Cerebellar cortex (tissue), 1 donor: ENCODE measurements at regions not wholly inside any gene's neighbourhood (a gene's known extent, or its start where the extent isn't known, plus 50 kb on each side); places are given as distances from the start of the nearest gene placed in this dataset.
"Not testable (repeated sequence)": the region's sequence is repeated elsewhere in the genome, so short reads cannot be mapped to it uniquely, and the experiment has no call there.

Source experiments
- DNase-seq: peaks from one replicate; pipeline ENCODE4 v3.0.0-alpha.2; 2015; ENCODE audit warnings: low spot score

GRCh38 chr2:210730672-210731071, 174.3 kb downstream of the CPS1 start:
- DNase-seq: no peak

GRCh38 chr2:210746826-210747225, 190.4 kb downstream of the CPS1 start:
- DNase-seq: not testable (repeated sequence)

GRCh38 chr2:210752532-210752931, 196.1 kb downstream of the CPS1 start:
- no peak for DNase-seq

GRCh38 chr2:210753386-210753785, 197.0 kb downstream of the CPS1 start:
- no peak for DNase-seq

DNA sequence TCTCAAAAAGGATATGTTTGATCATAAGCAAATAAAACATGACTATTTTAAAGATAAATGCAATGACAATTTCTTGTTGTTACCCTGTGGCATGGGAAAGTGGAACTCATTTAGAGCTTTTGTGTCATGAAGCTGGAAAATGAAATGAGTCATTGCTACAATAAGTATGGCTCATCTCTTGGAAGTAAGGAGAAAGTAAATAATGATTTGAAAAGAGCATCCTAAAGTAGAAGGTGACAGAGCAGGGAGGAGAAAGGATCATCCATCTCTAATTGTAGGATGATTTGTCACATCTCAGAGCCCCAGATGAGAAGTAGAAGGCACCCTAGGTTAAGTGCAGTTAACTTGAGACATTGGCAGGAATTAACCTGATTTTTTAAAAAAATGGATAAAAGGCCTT, 200.5 kb downstream of the CPS1 start:
- DNase-seq: no peak

GRCh38 chr2:210762604-210763588, 206.5 kb downstream of the CPS1 start:
- no peak for DNase-seq

DNA sequence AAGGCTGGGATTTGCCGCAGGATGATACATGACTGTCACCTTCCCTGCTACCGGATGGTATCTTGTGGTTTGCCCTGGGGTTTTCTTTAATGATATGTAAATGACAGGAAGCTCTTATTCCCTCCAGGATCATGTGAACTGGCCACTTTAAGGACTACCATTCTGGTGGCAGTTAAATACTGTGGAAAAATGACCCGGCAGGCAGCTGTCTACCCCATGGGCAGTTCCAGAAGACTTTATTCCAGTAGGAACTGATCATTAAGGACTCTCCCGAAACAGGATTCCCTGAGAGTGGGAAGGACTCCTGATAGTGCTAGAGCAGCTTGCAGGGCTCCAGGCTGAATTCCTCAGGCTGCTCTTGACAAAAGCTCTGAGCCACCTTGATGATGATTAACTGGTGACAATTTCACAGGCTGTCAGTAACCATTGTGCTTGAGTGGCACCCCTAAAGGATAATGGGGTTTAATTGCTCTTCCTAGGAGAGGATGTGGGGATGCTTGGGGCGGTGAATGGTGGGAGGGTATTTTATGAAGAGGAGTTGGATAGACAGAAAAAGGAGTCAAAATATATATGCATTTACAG, 212.0 kb downstream of the CPS1 start:
- no peak for DNase-seq

GRCh38 chr2:210776756-210777155, 220.4 kb downstream of the CPS1 start:
- no peak for DNase-seq

GRCh38 chr2:210782222-210782621, 225.8 kb downstream of the CPS1 start:
- DNase-seq: no peak

GRCh38 chr2:210787831-210788230, 231.4 kb downstream of the CPS1 start:
- not testable (repeated sequence) for DNase-seq

GRCh38 chr2:210792000-210792399, 235.6 kb downstream of the CPS1 start:
- peak; percentile 82 for DNase-seq

DNA sequence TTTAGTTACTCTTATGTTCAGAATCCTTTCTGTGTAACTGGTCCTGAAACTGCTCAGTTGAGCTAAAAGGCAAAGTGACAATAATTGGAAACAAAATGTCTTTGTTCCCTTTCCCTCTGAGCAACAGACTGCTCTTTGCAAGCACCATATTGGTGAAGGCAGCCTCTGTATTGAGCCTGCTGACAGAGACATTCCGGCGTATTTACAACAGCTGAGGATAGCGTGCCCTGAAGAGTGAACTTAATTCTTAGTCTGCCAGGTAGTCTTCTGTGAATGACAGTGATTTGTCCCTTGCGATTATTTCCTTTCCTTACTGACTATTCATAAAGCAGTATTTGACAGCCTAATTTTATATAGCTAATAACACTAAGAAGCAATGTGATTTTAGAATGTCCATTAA, 239.1 kb downstream of the CPS1 start:
- no peak for DNase-seq

DNA sequence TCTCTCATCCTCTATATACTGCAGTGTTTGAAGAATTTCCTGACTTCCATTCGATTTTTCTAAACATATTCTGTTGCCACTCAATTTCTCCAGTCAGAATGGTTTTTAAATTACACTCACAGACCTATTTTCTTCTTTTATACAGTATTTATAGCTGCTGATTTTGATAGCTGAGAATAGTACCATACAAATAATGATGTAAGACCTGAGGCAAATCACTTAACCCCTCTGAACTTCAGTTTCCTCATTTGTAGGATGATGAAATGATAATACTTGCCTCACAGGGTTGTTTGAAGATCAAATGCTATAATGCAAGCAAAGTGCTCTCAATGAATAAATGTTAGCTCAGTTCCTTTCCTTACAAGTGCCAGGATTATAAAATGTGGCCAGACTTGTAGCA, 241.8 kb downstream of the CPS1 start:
- no peak for DNase-seq

DNA sequence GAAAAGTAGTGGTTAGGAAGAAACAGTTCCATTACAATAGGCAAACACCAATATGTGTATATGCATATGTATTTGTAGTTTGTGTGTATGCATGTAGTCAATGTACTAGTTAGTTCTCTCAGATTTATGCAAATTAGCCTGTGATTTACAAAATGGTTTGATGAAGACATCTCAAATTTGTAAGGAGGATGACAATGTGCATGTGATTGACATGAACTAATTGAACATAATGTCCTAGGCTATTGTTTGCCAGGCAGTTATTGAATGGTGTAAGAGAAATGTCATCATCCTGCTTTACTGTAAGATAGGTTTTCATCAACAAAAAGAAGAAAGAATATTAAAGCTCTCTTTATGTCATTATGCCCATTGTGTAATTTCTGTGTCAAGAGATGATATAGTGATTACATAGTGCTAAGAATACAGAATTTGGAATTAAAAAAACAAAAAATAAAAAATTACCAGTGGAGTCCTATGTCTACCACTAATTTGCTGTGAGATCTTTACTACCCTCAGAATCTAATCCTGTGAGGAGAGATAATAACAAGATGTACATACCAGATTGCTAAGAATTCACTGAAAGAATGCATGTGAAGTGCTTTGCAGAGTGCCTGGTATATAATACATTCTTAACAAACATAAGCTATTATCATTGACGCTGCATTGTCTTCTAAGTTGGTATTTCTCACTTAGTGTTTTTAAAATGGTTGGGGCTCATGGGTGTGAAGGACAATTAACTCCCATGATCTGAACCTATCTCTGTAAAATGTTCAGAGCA, 258.0 kb downstream of the CPS1 start:
- no peak for DNase-seq

- DNase-seq: no peak
Observed at GRCh38 chr2:210816769-210817168, 260.4 kb downstream of the CPS1 start.

DNA sequence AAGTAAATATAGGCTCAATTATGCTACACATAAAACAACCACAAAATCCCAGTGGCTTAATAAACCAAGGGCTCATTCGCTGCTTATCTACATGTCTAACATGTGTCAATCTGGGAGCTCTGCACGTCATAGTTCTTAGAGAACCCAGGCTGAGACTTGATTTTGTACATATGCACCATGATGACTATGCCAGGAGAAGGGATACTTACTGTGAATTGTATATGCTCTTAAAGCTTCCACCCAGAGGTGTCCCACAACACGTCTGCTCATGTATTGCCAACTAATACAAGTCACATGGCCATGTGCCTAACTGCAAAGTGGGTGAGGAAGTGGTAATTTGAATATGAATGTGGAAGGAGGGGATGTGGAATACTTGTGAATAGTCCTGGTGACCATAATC, 262.1 kb downstream of the CPS1 start:
- DNase-seq: no peak

- no peak for DNase-seq
Observed at GRCh38 chr2:210833403-210833802, 277.0 kb downstream of the CPS1 start.

DNA sequence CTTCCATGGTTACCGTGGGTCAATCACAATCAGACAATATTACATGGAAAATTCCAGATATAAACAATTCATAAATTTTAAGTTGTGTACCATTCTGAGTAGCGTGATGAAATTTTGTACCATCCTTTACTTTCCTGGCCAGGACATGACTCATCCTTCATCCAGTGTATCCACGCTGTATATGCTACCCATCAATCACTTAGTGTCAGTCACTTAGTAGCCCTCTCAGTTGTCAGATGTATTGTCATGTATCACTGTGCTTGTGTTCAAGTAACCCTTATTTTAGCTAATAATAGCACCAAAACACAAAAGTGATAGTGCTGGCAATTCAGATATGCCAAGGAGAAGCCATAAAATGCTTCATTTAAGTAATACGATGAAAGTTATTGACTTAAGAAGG, 282.6 kb downstream of the CPS1 start:
- DNase-seq: no peak

DNA sequence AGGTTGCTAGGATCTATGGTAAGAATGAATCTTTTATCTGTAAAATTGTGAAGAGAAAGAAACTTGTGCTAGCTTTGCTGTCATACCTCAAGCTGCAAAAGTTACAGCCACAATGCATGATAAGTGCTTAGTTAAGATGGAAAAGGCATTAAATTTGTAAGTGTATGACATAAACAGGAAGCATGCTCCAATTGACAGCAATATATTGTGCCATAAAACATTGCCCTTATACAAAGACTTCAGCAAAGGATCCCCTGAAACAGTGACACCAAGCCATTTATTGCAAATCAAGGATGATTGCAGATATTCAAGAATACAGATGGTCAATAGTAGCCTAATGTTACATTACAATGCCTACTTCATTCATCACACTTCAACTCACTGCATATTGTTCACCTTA, 283.1 kb downstream of the CPS1 start:
- DNase-seq: no peak

- DNase-seq: no peak
Observed at GRCh38 chr2:210842896-210843295, 286.5 kb downstream of the CPS1 start.

- no peak for DNase-seq
Observed at GRCh38 chr2:210844016-210844415, 287.6 kb downstream of the CPS1 start.

GRCh38 chr2:210859314-210859713, 302.9 kb downstream of the CPS1 start:
- DNase-seq: no peak

GRCh38 chr2:210860276-210860675, 303.9 kb downstream of the CPS1 start:
- DNase-seq: no peak
